Caco-2 (cell line): ENCODE measurements at regions not wholly inside any gene's neighbourhood (a gene's known extent, or its start where the extent isn't known, plus 50 kb on each side); places are given as distances from the start of the nearest gene placed in this dataset.

Experiments
- BruUV-seq: library from RNA; stranded (reverse); fragments of 400-500 nt; replicated peaks from 2 replicates; lab custom pipeline; 2021; lab: Mats Ljungman, UMichigan
- CTCF ChIA-PET: fragments of 300-600 bp; sonication (Branson Sonifier 250); formaldehyde crosslinking; loops from one replicate; lab custom pipeline; 2022; ENCODE audit warnings: antibody characterized with exemption; lab: Charles Lee
- POLR2A ChIA-PET: fragments of 300-600 bp; sonication (Branson Sonifier 250); formaldehyde crosslinking; loops from one replicate; lab custom pipeline; 2022; ENCODE audit warnings: antibody characterized with exemption; lab: Charles Lee
- DNase-seq, 2 experiments: peaks; one replicate each; pipeline versions ENCODE4 v3.0.0 to v3.0.0-alpha.2; 2020 to 2022
- H3K27me3 ChIP-seq: replicated peaks from 2 replicates; pipeline ENCODE4 v1.6.0; 2011; ENCODE audit warnings: low read length; ENCODE audit not compliant: control insufficient read depth, insufficient read depth
- H3K36me3 ChIP-seq: 2 replicates; pipeline ENCODE4 v1.5.1; 2011; ENCODE audit warnings: low read length; ENCODE audit not compliant: control insufficient read depth, insufficient read depth
- H3K4me1 ChIP-seq: fragments of 250-450 bp; sonication (Bioruptor Pico); 2 replicates; pipeline ENCODE4 v1.5.1; 2020; ENCODE audit warnings: mild to moderate bottlenecking
- H3K4me3 ChIP-seq: 2 replicates; pipeline ENCODE4 v1.5.1; 2011; ENCODE audit warnings: low read depth, mild to moderate bottlenecking, control low read depth, low read length
- H3K9me3 ChIP-seq: fragments of 250-450 bp; sonication (Bioruptor Pico); 2 replicates; pipeline ENCODE4 v1.5.1; 2020; ENCODE audit warnings: mild to moderate bottlenecking, moderate library complexity
- H3K27ac Mint-ChIP-seq: one replicate; pipeline ENCODE4 v1.8.0; 2022; ENCODE audit warnings: mixed read lengths; ENCODE audit not compliant: unreplicated experiment
- H3K27me3 Mint-ChIP-seq: one replicate; pipeline ENCODE4 v1.8.0; 2022; ENCODE audit warnings: mixed read lengths; ENCODE audit not compliant: insufficient read depth, unreplicated experiment
- H3K36me3 Mint-ChIP-seq: one replicate; pipeline ENCODE4 v1.8.0; 2022; ENCODE audit warnings: mild to moderate bottlenecking, mixed read lengths; ENCODE audit not compliant: insufficient read depth, unreplicated experiment
- H3K4me1 Mint-ChIP-seq: one replicate; pipeline ENCODE4 v1.8.0; 2022; ENCODE audit warnings: low read depth, mixed read lengths; ENCODE audit not compliant: unreplicated experiment
- H3K4me3 Mint-ChIP-seq: one replicate; pipeline ENCODE4 v1.8.0; 2022; ENCODE audit warnings: mild to moderate bottlenecking, moderate library complexity, mixed read lengths; ENCODE audit not compliant: unreplicated experiment
- H3K9me3 Mint-ChIP-seq: one replicate; pipeline ENCODE4 v1.8.0; 2022; ENCODE audit warnings: mixed read lengths; ENCODE audit not compliant: unreplicated experiment
- intact Hi-C: fragments of 100-400 bp; cut with micrococcal nuclease; formaldehyde crosslinking; loops from one replicate; pipeline ENCODE4 v1.10.0; 2022; ENCODE audit not compliant: unreplicated experiment
- TF ChIP-seq, protein P1 (sequence below), 2 experiments: fragments of 200-600 bp in 1 of 2; IDR thresholded peaks; 1 replicate in 1 of 2; 2 replicates in 1 of 2; pipeline versions ENCODE4 v1.5.1 to v1.8.0; 2011 to 2022; ENCODE audit warnings: antibody characterized with exemption in 1 of 2, control low read depth in 1 of 2, inconsistent platforms in 1 of 2, low read depth in 1 of 2, low read length in 1 of 2, mild to moderate bottlenecking in 1 of 2, moderate library complexity in 1 of 2; ENCODE audit not compliant: insufficient read depth in 1 of 2, severe bottlenecking in 1 of 2, unreplicated experiment in 1 of 2

DNA sequence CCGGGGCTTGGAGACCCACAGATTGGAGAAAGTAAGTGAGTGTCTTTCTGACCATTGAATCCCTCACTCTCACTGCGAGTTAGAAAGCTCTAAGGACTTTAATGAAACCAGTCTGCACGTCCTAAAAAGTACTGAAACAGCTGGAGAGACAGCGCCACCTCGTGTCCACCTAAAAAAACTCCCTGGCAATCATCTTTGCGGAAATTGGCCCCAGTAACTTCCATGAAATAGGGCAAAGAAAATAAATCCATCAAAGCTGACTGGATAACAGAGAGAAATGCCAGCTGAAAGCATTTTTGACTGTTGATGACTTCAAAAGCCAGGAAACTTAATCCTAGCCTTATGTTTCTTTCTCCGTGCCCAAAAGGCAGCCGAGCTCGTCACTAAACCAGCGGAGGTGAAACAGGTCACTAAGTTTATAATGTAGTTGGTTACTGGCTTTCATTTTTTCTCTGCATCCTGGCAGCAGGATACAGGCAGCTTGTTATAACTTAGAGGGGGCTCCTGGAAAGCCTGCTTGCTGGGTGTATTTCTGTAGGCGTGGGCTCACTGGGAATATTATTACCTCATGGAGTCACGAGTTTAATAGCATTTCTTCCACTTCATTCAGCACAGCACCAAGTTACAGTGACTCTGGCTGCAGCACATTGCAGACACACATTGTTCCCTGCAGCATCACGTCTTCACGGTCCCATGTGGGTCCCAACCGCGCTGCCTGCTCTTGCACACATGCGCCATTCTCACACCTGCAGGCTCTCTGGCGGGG lies 266.5 kb downstream of the HRH4 start:
- TF ChIP-seq, protein P1, sequence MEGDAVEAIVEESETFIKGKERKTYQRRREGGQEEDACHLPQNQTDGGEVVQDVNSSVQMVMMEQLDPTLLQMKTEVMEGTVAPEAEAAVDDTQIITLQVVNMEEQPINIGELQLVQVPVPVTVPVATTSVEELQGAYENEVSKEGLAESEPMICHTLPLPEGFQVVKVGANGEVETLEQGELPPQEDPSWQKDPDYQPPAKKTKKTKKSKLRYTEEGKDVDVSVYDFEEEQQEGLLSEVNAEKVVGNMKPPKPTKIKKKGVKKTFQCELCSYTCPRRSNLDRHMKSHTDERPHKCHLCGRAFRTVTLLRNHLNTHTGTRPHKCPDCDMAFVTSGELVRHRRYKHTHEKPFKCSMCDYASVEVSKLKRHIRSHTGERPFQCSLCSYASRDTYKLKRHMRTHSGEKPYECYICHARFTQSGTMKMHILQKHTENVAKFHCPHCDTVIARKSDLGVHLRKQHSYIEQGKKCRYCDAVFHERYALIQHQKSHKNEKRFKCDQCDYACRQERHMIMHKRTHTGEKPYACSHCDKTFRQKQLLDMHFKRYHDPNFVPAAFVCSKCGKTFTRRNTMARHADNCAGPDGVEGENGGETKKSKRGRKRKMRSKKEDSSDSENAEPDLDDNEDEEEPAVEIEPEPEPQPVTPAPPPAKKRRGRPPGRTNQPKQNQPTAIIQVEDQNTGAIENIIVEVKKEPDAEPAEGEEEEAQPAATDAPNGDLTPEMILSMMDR (IDR thresholded peaks at IDR 0.05; ENCODE audit: insufficient read depth in 1 of 2, low read depth in 1 of 2, low read length in 1 of 2, severe bottlenecking in 1 of 2, unreplicated experiment in 1 of 2), result peak; percentile 45 to 68
- H3K4me3 Mint-ChIP-seq, result peak overlapping the region; percentile 69
- peak; percentile 35 to 56 for DNase-seq
- Histone ChIP-seq H3K9me3 (no peaks in the 10 kb centered on the region), H3K4me1 (no peaks in the 10 kb centered on the region), H3K4me3 (no peak overlapping the region), H3K27me3 (no peaks in the 10 kb centered on the region), H3K36me3 (no peaks in the 10 kb centered on the region)
- H3K9me3 Mint-ChIP-seq, result no peaks in the 10 kb centered on the region
- no TSS peak for BruUV-seq
- H3K27ac Mint-ChIP-seq, result no peak overlapping the region
- peaks cover 6% of the 10 kb centered on the region for H3K4me1 Mint-ChIP-seq
- CTCF ChIA-PET, result interaction anchor here (0.6 to 1.2 kb wide), 7 partner anchors 127 to 922 kb away, joined by 3 to 8 read pairs (median 4); no protein-coding TSS in a partner anchor
- peaks cover 6% of the 10 kb centered on the region for H3K27me3 Mint-ChIP-seq
- POLR2A ChIA-PET, result no interaction called here
- no peaks in the 10 kb centered on the region for H3K36me3 Mint-ChIP-seq
- intact Hi-C loops, result loop anchor here (1.0 to 2.0 kb wide), 3 partner anchors 127 to 240 kb away; no protein-coding TSS in a partner anchor

DNA sequence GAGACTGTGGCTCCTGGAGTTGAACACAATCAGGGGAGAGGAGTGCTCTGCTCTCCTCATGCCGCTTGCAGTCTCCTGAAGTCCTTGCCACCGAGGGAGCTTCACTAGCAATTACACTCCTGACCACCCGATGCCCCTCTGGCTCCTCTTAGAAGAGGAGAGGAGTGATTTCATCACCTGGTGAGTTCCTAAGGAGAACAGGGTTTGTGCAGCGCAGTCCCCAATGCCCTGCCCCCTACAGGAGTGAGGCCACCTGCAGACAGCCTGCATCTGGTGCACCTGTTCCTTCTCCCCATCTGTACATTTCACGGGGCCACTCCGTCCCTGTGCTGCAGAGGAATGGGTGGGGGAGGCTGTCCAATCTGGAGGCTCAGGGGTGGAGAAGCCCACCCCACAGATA lies 267.2 kb downstream of the HRH4 start:
- ChIA-PET POLR2A (no interaction called here), CTCF (interaction anchor here (0.6 to 0.9 kb wide), 2 partner anchors 128 to 923 kb away, joined by 3 read pairs; no protein-coding TSS in a partner anchor)
- TF ChIP-seq, protein P1 (IDR thresholded peaks at IDR 0.05; ENCODE audit: insufficient read depth in 1 of 2, low read depth in 1 of 2, low read length in 1 of 2, severe bottlenecking in 1 of 2, unreplicated experiment in 1 of 2), result peak in 1 of 2 experiments; percentile 12
- H3K4me3 ChIP-seq, result no peak overlapping the region
- H3K27me3 Mint-ChIP-seq, result peaks cover 6% of the 10 kb centered on the region
- intact Hi-C loops, result loop anchor here (1.0 to 2.0 kb wide), 2 partner anchors 183 to 241 kb away; no protein-coding TSS in a partner anchor
- H3K9me3 ChIP-seq, result no peaks in the 10 kb centered on the region
- H3K4me1 ChIP-seq, result no peaks in the 10 kb centered on the region
- H3K4me3 Mint-ChIP-seq, result peak overlapping the region; percentile 69
- BruUV-seq, result no TSS peak
- peaks cover 6% of the 10 kb centered on the region for H3K4me1 Mint-ChIP-seq
- H3K9me3 Mint-ChIP-seq, result no peaks in the 10 kb centered on the region
- peak in 1 of 2 experiments; percentile 37 for DNase-seq
- no peaks in the 10 kb centered on the region for H3K27me3 ChIP-seq
- no peaks in the 10 kb centered on the region for H3K36me3 ChIP-seq
- no peak overlapping the region for H3K27ac Mint-ChIP-seq
- H3K36me3 Mint-ChIP-seq, result no peaks in the 10 kb centered on the region

DNA sequence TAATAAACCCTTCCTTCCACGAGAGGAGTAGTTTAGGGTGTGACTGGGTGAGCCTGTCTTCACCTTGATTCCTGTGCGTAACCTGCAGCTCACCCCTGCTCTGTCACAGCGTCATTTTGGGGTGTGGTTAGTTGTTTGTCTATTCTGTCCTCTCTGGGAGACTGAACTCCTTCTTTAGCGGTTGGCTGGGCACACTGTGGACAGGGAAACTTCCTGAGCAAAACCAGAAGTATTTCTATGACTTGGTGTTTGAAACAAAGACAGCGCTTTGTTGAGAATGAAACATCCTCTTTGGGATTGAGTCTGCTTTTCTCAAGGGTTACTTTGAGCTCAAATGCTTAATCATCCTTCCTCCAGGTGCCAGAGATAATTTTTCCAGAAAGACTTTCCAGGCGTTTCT lies 270.7 kb downstream of the HRH4 start:
- intact Hi-C loops, result no loop called here
- no peak for DNase-seq
- ChIA-PET CTCF (no interaction called here), POLR2A (no interaction called here)
- H3K36me3 ChIP-seq, result no peaks in the 10 kb centered on the region
- BruUV-seq, result no TSS peak
- H3K4me3 ChIP-seq, result no peak overlapping the region
- no peaks in the 10 kb centered on the region for H3K4me1 ChIP-seq
- peaks cover 6% of the 10 kb centered on the region for H3K27me3 Mint-ChIP-seq
- no peaks in the 10 kb centered on the region for H3K36me3 Mint-ChIP-seq
- TF ChIP-seq, protein P1 (IDR thresholded peaks at IDR 0.05; ENCODE audit: insufficient read depth in 1 of 2, low read depth in 1 of 2, low read length in 1 of 2, severe bottlenecking in 1 of 2, unreplicated experiment in 1 of 2), result no peak
- H3K4me1 Mint-ChIP-seq, result peaks cover 6% of the 10 kb centered on the region
- no peaks in the 10 kb centered on the region for H3K27me3 ChIP-seq
- H3K4me3 Mint-ChIP-seq, result no peak overlapping the region
- H3K9me3 Mint-ChIP-seq, result no peaks in the 10 kb centered on the region
- H3K27ac Mint-ChIP-seq, result no peak overlapping the region
- no peaks in the 10 kb centered on the region for H3K9me3 ChIP-seq
